Hindlimb muscle (tissue), 1 donor: ENCODE measurements at regions not wholly inside any gene's neighbourhood (a gene's known extent, or its start where the extent isn't known, plus 50 kb on each side); places are given as distances from the start of the nearest gene placed in this dataset.
"Not testable (repeated sequence)": the region's sequence is repeated elsewhere in the genome, so short reads cannot be mapped to it uniquely, and the experiment has no call there.

Experiments used
- DNase-seq: peaks from one replicate; pipeline ENCODE4 v3.0.0-alpha.2; 2013

DNA sequence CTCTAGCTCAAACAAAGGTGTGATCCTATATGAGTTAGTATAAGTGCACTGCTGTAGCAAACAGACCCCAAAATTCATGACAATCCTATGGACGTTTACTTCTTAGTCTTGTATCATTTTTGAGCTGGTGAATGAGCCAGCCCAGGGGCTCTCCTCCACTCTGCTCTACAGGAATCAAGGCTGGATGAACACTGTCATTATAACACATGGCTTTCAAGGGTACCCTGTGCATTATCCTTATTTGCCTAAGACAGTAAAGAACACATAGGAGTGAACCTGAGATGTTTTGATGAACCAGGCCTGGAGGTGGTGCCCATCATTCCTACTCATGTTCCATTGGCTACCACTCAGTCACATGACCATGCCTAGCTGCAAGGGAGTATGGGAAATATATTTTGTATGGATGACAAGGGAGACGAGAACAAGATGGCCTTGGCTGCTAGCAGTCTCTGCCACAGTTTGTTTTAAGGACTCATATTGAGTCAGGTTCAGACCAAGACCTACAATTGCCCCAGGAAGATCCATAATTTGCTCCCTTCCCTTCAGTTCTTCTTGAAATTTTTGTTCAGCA is 107.4 kb upstream of the HES1 start:
- no peak for DNase-seq

DNA sequence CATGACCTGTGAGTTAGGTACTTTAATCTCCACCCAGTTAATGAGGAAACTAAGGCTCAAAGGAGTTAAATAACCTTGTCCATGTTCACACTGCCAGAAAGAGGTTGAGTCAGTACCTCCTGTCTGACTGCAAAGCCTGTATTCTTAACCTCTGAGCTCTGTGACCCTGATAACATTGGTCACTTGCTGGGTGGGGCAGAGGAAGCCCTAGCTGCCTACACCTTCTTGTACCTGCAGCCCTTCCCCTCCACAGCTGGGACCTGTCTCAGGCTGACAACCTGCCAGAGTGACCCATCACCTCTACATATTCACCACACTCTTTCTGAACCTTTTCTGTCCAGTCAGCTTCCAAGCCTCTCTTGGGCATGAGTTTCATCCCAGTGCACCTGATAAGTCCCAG is 106.1 kb upstream of the HES1 start:
- no peak for DNase-seq

DNA sequence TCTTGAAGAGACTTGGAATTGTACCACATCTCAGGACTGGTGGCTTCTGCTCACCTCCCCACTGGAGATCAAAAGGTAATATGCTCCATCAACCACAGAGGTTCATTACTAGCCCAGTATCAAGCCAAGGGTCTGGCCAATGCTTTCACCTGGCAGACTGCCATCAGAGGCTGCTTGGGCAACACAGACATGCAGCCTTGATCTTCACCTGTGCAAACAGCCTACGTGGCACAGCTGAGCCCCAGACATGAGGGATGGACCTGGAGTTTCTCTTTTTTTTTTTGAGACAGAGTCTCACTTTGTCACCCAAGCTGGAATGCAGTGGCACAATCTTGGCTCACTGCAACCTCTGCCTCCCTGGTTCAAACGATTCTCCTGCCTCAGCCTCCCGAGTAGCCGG is 105.6 kb upstream of the HES1 start:
- DNase-seq = no peak

DNA sequence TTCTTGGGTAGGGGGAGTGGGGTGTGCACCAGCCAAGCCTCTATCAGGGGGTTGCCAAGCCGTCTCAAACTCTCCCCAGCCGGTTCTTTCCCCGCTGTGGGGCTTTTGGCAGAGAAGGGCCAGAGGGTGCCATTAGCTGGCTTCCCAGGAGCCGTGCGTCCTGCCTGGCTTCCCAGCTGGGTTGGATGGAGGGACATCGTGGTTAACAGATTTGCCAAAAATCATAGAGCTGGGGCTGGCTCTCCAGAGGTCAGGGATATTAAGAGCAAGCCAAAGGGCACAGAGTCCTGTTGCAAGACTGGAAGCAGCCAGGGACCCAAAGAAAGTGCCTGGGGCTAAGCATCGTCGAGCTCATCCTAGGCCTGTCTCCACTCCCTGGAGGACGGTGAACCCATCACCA is 104.6 kb upstream of the HES1 start:
- DNase-seq = no peak

DNA sequence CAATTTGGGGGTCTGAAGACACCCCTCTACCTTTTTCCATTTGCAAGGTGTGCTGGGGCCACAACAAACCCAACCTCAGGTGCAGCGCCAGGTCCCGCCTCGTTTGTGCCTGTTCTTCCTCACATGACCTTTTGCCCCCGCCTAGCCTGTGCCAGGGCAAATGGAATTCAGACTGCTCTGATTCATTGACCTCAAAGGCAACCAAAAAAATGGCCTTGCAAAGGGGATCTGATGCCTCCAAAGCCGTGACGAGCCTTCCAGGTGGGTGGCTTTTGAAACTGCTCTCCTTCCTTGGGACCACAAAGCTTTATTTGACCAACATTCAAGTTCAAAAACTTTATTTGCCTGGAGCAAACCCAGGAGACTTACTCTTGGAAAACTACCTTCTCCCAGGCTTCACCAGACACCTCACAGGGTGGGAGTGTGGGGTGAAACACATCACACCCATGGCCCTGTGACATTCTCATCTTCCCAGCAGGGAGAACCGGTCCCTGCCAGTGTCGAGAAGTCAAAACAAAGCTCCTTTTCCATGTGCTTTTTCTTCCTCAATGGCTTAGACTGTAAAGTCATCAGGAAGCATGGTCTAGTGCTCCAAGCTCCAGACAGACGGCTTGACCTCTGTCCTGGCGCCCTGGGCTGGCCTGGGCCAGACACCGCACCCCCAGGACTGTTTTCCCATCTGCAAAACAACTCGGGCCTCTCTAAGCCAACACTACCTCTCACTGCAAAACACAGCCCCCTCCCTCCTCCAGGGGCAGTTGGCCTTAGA is 103.9 kb upstream of the HES1 start:
- DNase-seq = no peak

DNA sequence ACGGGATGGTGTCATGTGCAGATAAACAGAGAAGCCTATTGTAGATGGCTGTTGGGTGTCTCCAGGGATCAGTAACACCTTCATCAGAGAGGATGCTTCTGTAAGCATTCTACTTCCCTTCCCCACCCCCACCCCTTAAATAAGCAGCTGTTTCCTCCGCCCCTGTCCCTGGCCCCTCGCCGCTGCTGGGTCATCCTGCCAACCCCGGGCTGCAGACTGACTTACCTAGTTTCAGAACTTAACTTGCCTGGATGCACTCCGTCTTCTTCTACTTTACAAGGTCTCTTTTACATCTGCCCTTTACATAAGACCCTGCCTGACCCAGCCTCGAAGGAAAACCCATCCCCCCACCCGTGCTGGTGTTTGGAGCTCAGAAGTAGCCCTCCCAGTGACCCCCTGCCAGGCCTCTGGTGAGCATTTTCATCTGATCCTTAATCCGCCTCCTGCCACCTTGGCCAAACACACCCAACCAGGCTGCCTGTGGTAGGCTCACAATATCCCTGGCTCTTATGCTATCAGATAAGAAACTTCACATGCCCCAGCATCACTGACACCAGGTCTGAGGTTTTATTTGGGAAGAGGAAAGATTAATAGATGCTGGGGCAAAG is 103.0 kb upstream of the HES1 start:
- no peak for DNase-seq

DNA sequence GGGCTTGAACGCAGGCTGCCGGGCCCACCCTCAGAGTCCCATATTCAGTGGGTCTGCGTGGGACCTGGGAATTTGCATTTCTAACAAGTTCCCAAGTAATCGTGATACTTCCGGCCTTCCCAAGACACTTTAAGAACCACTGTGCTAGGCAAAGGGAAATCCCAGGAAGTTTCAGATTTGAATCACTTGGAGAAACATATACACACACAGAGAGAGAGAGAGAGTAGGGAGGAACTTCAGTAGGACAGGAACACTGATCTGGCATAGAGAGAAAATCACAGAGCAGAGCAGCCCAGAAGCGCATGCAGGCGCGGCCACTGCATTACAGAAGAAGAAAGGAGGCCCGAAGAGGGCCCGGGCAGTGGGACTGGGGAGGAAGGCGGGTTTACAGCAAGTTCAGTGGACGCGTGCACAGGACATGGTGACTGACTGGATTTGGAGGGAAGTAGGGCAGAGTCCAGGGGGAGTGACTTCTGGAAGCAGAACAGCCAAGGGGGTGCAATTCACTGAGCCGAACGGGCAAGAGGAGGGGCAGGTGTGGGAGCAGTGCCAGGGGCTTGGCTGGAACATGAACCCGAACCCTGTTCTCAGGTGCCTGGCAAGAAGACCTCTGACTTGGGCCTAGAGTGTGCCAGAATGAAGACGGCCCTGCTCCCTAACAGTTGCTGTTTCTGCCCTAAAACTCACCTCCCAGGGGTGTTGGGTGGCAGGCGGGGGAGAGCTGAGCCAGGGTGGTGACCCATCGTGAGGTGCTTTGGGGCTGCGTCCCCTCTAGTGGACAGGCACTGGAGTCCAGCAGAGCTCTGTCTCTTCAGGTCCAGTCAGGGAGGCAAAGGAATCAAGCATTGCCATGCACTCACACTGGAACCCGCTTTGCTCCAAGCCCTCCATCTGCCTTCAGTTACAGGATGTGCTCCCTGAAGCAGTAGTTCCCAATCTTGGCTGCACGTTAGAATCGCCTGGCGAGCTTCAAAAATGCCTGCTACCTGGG is 101.3 kb upstream of the HES1 start:
- DNase-seq = no peak

DNA sequence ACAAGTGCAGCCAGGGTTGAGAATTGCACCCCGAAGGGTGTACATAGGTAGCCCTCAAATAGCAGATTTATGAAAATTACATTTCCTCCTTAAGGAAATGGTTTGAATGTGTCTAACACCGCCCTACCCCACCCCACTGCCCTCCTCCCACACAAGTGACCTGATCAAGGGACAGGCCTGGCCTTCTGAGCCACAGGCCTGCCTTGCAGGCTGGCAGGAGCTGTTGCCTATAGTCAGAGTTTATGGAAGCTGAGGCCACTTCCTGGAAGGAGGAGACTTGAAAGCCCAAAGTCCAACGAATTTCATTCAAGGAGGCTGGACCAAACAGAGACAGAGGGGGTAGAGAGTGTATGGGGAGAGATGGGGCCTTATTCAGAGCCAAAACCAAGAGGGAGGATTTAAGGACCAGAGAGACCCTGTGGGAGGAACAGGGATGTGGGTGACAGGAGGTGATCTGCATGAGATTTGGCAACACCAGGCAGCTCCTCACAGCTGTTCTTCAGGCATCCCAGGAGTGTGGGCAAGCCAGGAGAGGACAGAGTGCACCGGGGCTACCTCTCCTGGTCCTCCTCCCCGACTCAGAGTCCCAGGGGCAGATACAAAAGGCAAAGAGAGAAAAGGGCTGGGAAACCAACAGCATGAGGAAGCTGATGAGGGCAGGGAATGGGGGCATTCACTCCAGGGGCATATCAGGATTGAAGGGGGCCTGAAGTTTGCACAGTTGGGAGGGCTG is 100.4 kb upstream of the HES1 start:
- no peak for DNase-seq

DNA sequence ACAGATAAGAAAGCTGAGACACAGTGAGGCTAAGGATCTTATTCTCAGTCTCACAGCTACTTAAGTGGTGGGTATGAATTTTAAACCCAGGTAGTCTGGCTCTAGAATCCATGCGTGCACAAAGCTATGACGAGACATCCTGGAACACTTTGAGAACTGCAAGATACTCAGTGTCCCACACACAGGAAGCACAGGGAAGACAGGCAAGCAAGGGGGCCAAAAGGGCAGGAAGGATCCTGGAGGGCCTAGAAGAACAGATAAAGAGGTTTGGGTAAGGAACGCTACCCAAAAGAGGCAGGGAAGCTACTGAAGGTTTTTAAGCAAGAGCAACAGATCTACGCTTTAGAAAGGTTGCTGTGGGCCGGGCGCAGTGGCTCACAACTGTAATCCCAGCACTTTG is 99.1 kb upstream of the HES1 start:
- no peak for DNase-seq

DNA sequence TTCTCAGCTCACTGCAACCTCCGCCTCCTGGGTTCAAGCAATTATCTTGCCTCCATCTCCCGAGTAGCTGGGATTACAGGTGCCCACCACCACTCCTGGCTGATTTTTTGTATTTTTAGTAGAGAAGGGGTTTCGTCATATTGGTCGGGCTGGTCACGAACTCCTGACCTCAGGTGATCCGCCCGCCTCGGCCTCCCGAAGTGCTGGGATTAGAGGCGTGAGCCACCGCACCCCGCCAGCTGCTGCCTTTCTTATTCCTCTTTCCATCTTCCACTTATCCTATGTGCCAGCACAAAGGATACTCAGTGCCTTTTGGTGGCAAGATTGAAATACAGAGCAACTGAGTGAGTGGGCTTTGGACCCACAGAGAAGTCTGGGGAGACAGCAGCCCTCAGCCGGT is 97.6 kb upstream of the HES1 start:
- DNase-seq = not testable (repeated sequence)

DNA sequence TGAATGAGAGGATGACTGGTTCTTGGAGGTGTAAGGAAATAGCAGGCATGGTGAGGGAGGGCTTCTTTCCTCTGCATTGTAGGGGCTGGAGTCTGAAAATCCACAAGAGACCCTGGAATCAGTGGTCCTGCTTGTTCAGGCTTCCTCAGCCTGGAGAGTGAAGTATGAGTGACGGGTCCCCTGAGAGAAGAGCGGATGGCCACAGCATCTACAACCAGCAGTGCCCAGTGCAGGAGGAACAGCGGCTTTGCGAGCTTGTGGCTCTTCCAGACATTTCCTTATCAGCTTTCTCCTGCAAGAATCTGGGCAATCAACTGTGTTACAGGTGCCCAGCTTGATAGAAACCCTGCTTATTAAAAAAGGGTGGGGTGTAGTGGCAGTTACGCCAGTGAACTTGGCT is 97.0 kb upstream of the HES1 start:
- no peak for DNase-seq

DNA sequence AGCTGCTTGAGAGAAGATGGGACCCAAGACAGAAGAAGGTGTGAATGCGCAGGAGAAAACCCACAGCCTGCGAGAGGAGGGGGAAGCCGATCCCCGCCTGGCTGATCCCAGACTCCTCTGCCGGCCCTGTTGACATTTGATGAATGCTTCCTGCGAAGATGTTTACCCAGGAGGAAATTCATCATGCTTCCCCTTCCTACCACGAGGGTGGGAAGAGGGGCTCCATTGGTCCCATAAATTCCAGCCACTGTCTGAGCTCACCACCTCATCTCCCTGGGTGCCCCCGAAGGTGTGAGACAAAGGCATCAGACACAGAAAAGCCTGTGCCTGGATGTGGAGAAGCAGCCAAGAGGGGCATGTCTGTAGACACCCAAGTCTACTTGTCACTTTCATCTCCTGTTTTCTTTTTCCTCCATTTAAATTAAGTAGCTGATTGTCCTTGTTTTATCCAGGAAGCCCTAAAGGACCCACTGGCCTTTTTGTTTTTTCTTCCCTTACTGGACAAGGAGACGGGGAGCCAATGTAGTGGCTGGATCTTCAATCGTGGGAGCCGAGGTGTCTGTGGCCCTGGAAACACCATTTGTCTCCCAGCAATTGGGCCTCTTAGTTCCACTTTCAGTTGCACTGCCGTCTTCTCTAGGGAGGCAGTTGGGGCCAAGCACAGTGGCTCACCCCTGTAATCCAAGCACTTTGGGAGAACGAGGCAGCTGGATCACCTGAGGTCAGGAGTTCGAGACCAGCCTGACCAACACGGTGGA is 95.3 kb upstream of the HES1 start:
- no peak for DNase-seq

DNA sequence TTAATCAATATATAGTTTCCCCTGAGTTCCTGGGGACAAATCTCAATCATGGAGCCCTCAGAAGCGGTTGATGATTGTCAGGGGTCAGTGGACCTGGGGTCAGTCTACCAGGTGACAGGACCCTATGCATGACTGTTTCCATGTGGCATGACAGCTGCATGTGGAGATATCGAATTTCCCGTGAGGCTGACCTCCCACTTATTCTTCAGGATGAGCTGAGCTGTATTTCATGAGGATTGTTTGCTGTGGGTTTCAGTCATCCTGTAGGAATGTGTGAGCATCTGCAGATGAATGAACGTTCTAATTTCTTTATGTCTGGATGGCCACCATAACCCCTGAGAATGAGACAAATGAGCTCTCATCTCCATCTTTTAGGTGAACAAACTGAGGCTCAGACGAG is 93.0 kb upstream of the HES1 start:
- DNase-seq = no peak

DNA sequence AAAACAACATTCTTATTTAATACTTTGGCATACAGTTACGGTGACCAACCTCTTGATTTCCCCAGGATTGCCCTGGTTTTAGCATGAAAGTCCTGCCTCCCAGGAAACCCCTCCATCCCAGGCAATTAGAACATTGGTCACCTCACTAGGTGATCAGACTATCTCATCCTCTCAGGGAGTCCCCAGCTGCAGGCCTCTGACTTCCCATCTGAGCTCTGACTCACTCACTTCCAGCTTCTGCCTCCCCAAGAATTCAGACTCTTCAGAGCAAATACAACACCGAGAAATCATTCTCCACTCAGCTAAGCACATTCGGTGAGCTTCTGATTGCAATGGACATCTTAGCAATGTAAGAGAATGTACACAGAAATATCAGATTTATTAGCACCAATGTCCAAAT is 92.4 kb upstream of the HES1 start:
- no peak for DNase-seq

DNA sequence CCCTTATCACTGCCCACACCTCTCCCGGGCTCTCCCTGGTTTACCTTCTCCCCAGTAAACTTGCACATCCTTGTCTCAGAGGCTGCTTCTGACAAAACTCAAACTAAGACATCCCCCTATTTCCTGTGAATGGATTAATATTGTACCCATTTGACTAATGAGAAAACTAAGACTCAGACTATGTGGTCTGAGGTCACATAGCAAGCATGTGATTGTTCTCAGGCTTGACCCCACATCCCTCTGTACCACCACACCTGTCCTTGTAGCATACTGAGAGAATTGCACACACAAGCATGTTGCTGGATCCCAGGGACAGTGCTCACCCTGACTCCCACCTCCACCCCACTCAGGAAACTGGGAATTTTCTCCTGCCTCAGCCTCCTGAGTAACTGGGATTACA is 90.7 kb upstream of the HES1 start:
- DNase-seq = no peak

DNA sequence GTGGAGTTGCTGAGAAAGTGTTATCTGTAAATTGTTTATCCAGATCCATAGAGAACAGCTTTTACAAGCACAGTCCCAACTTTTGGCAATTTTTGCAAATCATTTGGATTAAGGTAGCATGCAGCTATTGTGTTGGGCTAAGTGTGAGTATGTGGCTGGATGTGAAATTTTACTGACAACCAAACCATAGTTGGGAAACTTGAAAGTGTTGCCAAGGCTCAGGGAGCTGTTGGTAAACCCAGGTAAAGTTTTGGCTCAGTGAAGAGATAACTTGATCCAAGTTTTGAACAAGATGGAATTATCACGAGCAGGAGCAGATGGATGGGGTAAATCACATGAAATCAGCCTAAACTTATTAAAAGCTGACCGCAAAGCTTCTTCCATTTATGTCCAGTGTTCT is 90.0 kb upstream of the HES1 start:
- no peak for DNase-seq

DNA sequence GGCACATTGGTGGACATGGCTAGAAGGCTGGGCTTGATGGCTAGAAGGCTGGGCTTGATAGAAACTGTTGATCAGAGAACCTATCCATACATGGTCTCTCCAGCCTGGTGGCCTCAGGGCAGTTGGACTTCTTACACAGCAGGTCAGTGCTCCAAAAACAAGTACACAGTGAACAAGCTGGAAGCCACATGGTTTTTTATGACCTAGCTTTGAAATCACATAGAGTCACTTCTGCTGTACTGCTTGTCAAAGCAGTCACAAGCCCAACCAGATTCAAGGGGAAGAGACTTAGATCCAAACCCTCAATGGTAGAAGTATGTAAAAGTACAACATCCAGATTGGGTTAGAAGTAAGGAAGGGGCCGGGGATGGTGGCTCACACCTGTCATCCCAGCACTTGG is 89.4 kb upstream of the HES1 start:
- no peak for DNase-seq

DNA sequence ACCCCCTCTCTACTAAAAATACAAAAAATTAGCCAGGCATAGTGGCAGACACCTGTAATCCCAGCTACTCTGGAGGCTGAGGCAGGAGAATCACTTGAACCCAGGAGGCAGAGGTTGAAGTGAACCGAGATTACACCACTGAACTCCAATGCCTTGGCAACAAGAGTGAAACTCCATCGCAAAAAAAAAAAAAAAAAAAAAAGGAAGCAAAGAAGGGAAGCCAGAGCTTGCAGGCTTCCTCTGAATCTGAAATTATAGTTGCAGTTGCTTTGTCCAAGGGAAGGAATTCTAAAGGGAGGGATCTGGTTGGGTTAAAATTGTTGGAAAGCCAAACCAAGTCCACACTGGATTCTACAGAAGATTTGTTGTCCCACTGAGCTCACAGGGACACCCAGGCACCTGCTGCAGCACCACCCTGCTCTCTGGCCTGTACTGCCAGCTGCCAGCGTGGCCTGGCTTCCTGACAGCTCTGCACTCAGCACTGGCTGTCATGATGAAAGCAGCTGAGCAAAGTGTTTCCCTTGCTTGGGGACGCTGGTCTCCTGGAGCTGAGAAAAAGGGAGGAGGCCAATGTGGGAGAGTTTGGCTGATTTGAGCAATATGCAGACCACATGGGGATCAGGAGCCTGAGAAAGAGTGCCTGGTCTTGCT is 88.8 kb upstream of the HES1 start:
- peak; percentile 71 for DNase-seq

DNA sequence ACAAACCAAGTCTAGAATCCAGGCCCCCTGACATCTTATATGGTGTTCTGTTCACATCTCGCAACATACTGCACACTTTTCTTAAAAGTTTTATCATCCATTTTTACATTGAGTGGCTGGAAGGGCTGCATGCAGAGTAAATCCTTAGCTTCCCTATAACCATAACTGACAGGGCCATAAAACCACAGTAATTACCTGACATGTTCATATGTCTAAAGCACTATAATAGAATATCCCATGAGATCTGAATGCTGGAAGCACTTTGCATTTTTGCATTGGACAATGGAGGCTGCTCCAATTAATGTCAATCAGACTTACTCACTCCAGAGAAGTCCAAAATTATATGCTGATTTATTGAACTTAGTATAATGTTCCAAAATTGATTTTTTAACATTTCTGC is 86.6 kb upstream of the HES1 start:
- DNase-seq = no peak

DNA sequence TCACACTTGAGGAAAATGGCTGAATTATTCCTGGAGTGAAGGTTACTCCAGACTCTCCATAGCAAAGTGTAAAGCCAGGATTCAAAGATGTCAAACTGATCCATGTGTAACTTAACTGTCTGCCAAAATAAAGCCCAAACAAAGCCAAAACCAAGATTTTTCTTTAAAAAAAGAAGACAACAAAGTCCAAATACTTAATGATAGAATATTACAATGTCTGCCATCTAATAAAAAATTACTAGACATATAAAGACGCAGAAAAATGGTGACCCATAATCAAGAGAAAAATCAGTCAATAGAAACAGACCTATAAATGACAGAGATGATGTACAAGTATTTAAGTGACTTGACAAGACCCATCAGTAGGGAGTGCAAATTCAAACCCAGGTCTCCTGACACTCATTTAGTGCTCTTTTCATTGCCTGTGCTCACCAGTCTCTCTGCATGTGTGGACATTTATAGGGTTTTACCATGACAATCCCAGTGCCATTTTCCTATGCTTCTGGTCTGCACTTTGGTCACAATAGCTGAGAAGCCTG is 85.1 kb upstream of the HES1 start:
- DNase-seq = no peak
